GM23248 (cell line): ENCODE measurements at regions not wholly inside any gene's neighbourhood (a gene's known extent, or its start where the extent isn't known, plus 50 kb on each side); places are given as distances from the start of the nearest gene placed in this dataset.
A peak's percentile ranks its signal among the peaks of the same experiment; 100 is the strongest.

ENCODE experiments used
- DNase-seq: peaks from one replicate; pipeline ENCODE4 v3.0.0-alpha.2; 2015
- H2AFZ ChIP-seq: fragments of 200-600 bp; sonication (generic); 2 replicates; pipeline ENCODE4 v1.6.1; 2016; ENCODE audit warnings: antibody characterized with exemption
- H3F3A ChIP-seq: fragments of 200-600 bp; sonication (generic); 2 replicates; pipeline ENCODE4 v1.6.1; 2016; ENCODE audit warnings: mild to moderate bottlenecking, antibody characterized with exemption, mixed run types; ENCODE audit not compliant: insufficient read depth
- H3K27ac ChIP-seq: fragments of 200-600 bp; sonication (generic); 2 replicates; pipeline ENCODE4 v1.5.1; 2016; ENCODE audit warnings: mild to moderate bottlenecking
- H3K27me3 ChIP-seq: fragments of 200-600 bp; sonication (generic); replicated peaks from 2 replicates; pipeline ENCODE4 v1.6.1; 2016; ENCODE audit warnings: mild to moderate bottlenecking; ENCODE audit not compliant: insufficient read depth
- H3K36me3 ChIP-seq: fragments of 200-600 bp; sonication (generic); 2 replicates; pipeline ENCODE4 v1.6.1; 2016; ENCODE audit warnings: low read depth, mild to moderate bottlenecking
- H3K4me1 ChIP-seq: fragments of 200-600 bp; sonication (generic); 2 replicates; pipeline ENCODE4 v1.6.1; 2016; ENCODE audit warnings: mild to moderate bottlenecking; ENCODE audit not compliant: insufficient read depth
- H3K4me2 ChIP-seq: fragments of 200-600 bp; sonication (generic); one replicate; pipeline ENCODE4 v1.6.1; 2016; ENCODE audit warnings: mild to moderate bottlenecking; ENCODE audit not compliant: unreplicated experiment
- H3K4me3 ChIP-seq: fragments of 200-600 bp; sonication (generic); 2 replicates; pipeline ENCODE4 v1.5.1; 2016; ENCODE audit warnings: mild to moderate bottlenecking
- H3K79me2 ChIP-seq: fragments of 200-600 bp; sonication (generic); 2 replicates; pipeline ENCODE4 v1.6.1; 2016; ENCODE audit warnings: mild to moderate bottlenecking; ENCODE audit not compliant: insufficient read depth
- H3K9ac ChIP-seq: fragments of 200-600 bp; sonication (generic); 2 replicates; pipeline ENCODE4 v1.6.1; 2016; ENCODE audit warnings: mild to moderate bottlenecking
- H3K9me2 ChIP-seq: fragments of 200-600 bp; sonication (generic); 2 replicates; pipeline ENCODE4 v1.6.1; 2016; ENCODE audit warnings: mixed run types, mild to moderate bottlenecking, moderate library complexity; ENCODE audit not compliant: insufficient read depth
- H3K9me3 ChIP-seq: fragments of 200-600 bp; sonication (generic); one replicate; pipeline ENCODE4 v1.6.1; 2017; ENCODE audit warnings: low read depth
- H4K20me1 ChIP-seq: fragments of 200-600 bp; sonication (generic); 2 replicates; pipeline ENCODE4 v1.6.0; 2016; ENCODE audit not compliant: insufficient read depth
- EZH2 ChIP-seq: fragments of 200-600 bp; sonication (generic); IDR thresholded peaks from 2 replicates; pipeline ENCODE4 v1.6.1; 2018; ENCODE audit warnings: antibody characterized with exemption, mild to moderate bottlenecking; ENCODE audit not compliant: insufficient read depth, poor library complexity, severe bottlenecking
- EZH2phosphoT487 ChIP-seq: fragments of 200-600 bp; sonication (generic); IDR thresholded peaks from 2 replicates; pipeline ENCODE4 v1.6.1; 2018; ENCODE audit warnings: antibody characterized with exemption, moderate library complexity, mild to moderate bottlenecking, low read depth; ENCODE audit not compliant: insufficient read depth
- WGBS, 2 experiments: methylation state at CpG; one replicate each; pipeline ENCODE4 v1.1.6; 2015 to 2017; ENCODE audit warnings: low lambda C conversion rate in 2 of 2, low coverage in 1 of 2; ENCODE audit errors: missing lambda C conversion rate in 2 of 2; 5-methylcytosine and 5-hydroxymethylcytosine counted together
- in situ Hi-C: fragments of 300-500 bp; cut with MboI; formaldehyde crosslinking; loops from 2 replicates; pipeline ENCODE4 v1.15.0; 2020

DNA sequence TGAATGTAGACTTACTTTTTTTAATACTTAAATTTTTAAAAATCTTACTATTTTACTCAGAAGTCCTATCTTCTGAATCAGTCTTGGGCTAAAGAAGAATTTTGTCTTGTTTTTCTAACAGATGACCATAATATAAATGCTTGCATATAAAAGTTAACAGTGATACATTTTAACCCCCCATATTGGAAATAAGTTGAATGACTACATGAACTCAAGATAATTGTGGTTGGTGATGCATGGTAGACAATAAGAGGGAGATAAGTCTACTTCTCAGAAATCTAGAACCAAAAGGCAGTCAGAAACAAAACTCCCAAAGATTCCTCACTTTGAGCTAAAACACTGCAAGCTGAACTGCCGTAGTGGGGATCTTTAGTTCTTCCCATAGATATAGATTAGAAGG lies 868.4 kb upstream of the SOX9 start:
- H3K27me3 ChIP-seq: no peaks in the 10 kb centered on the region
- in situ Hi-C loops: no loop called here
- H3K9ac ChIP-seq: no peak overlapping the region
- no peaks in the 10 kb centered on the region for H3K36me3 ChIP-seq
- H3K27ac ChIP-seq: peak overlapping the region; percentile 54
- no peaks in the 10 kb centered on the region for H4K20me1 ChIP-seq
- peak overlapping the region; percentile 32; the same call in 1 of the 2 replicates for H3K4me3 ChIP-seq
- H2AFZ ChIP-seq: 0 out of 2 replicates have a peak overlapping the region, but pooled peaks have one; percentile 6
- H3K79me2 ChIP-seq: no peaks in the 10 kb centered on the region
- peak overlapping the region; percentile 64 for H3K4me2 ChIP-seq
- no peaks in the 10 kb centered on the region for H3K9me2 ChIP-seq
- H3K9me3 ChIP-seq: no peaks in the 10 kb centered on the region
- WGBS, 2 experiments: 67 to 71% methylated on average over 1 of the region's 1 CpG
- DNase-seq: peak; percentile 30
- H3K4me1 ChIP-seq: peaks cover 28% of the 10 kb centered on the region
- TF ChIP-seq EZH2phosphoT487: no peak
- TF ChIP-seq EZH2: no peak
- peaks cover 18% of the 10 kb centered on the region for H3F3A ChIP-seq

DNA sequence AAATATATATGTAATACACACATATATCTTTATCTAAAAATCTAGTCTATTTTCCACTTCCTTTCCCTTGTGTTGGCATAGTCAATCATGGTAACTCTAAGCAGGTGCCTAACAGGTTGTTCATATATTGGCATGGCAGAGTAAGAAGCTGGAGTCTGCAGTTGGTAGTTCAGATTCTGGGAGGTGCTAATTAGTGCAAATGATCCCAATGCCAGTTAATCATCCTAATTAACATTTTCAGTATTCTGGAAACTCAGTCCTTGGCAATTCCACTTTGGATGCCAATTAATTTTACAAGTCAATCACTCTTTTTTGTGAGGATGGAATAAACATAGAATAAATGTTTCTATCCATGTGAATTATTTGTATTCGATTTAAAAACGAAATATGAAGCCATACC lies 863.7 kb upstream of the SOX9 start:
- no peak overlapping the region for H2AFZ ChIP-seq
- H3K9me3 ChIP-seq: no peaks in the 10 kb centered on the region
- H3K79me2 ChIP-seq: no peaks in the 10 kb centered on the region
- in situ Hi-C loops: no loop called here
- TF ChIP-seq EZH2phosphoT487 (no peak), EZH2 (no peak)
- no peak overlapping the region for H3K9ac ChIP-seq
- no peaks in the 10 kb centered on the region; the same call in 1 of the 2 replicates for H3K9me2 ChIP-seq
- 77 to 79% methylated on average over 2 of the region's 2 CpGs for WGBS, 2 experiments
- no peak overlapping the region for H3K4me2 ChIP-seq
- H3K36me3 ChIP-seq: no peaks in the 10 kb centered on the region
- no peaks in the 10 kb centered on the region for H4K20me1 ChIP-seq
- H3F3A ChIP-seq: peaks cover 10% of the 10 kb centered on the region
- no peak overlapping the region for H3K27ac ChIP-seq
- H3K27me3 ChIP-seq: no peaks in the 10 kb centered on the region
- DNase-seq: no peak
- H3K4me1 ChIP-seq: peaks cover 14% of the 10 kb centered on the region
- no peak overlapping the region for H3K4me3 ChIP-seq

DNA sequence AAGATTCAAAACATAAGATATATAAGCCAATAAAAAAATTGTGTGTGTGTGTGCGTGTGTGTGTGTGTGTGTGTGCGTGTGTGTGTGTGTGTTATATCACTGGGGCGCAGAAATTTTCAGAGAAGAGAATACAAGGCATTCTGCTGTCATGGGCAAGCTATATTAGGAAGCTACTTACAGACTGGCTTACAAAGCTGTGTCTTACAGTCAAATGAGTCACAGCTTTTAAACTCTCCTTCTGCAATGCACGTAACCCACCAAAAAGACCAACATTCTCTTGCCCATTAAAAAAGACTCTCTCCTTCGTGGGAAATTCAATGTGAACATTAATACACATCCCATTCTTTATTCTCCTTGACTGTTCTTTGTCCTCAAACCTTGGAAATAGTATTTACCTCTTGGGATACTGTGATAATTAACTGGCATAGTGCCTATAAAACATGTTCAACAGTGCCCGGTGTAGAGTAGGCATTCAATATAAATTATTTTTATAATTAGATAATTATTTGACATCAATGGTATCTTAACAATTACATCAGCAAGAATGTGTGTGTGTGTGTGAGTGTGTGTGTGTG lies 860.4 kb upstream of the SOX9 start:
- no peak overlapping the region for H3K27ac ChIP-seq
- no peak overlapping the region for H3K4me3 ChIP-seq
- H3K9me2 ChIP-seq: no peaks in the 10 kb centered on the region; the same call in 1 of the 2 replicates
- no peak overlapping the region for H2AFZ ChIP-seq
- H3K9ac ChIP-seq: no peak overlapping the region
- peaks cover 6% of the 10 kb centered on the region for H3K4me1 ChIP-seq
- 39 to 40% methylated on average over 6 of the region's 6 CpGs for WGBS, 2 experiments
- H3K36me3 ChIP-seq: no peaks in the 10 kb centered on the region
- peak; percentile 79 for DNase-seq
- no peak for TF ChIP-seq EZH2
- TF ChIP-seq EZH2phosphoT487: no peak
- no peak overlapping the region for H3K4me2 ChIP-seq
- no peaks in the 10 kb centered on the region for H3K27me3 ChIP-seq
- H4K20me1 ChIP-seq: no peaks in the 10 kb centered on the region
- H3K9me3 ChIP-seq: no peaks in the 10 kb centered on the region
- in situ Hi-C loops: no loop called here
- H3K79me2 ChIP-seq: no peaks in the 10 kb centered on the region
- no peaks in the 10 kb centered on the region for H3F3A ChIP-seq

DNA sequence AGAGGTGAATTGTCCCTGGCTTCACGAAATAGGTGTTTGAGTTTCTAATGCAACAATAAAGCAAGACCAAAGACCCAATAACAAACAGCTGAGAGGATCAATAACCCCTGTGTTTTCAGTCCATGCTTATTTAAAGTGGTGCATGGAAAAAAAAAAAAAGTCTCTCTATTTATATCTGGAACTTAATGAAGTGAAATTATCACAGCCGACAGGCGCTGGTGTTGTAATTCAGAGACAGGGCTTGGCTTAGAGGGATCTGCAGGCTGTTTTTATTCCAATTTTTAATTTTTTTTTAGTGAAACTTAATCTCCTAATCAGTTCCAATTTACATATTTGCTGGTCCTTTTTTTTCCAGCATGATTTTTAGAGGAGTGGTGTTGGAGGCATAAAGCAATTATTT lies 858.2 kb upstream of the SOX9 start:
- Histone ChIP-seq H4K20me1 (no peaks in the 10 kb centered on the region), H3K9me2 (no peaks in the 10 kb centered on the region; the same call in 1 of the 2 replicates), H3K4me3 (no peak overlapping the region), H3K9ac (no peak overlapping the region), H3K36me3 (no peaks in the 10 kb centered on the region), H3F3A (no peaks in the 10 kb centered on the region; the same call in 1 of the 2 replicates), H2AFZ (no peak overlapping the region), H3K9me3 (no peaks in the 10 kb centered on the region), H3K27me3 (no peaks in the 10 kb centered on the region), H3K4me1 (peaks cover 6% of the 10 kb centered on the region), H3K4me2 (no peak overlapping the region), H3K27ac (no peak overlapping the region), H3K79me2 (no peaks in the 10 kb centered on the region)
- DNase-seq: no peak
- in situ Hi-C loops: no loop called here
- TF ChIP-seq EZH2: no peak
- no peak for TF ChIP-seq EZH2phosphoT487
- WGBS, 2 experiments: 66 to 75% methylated on average over 3 of the region's 3 CpGs

DNA sequence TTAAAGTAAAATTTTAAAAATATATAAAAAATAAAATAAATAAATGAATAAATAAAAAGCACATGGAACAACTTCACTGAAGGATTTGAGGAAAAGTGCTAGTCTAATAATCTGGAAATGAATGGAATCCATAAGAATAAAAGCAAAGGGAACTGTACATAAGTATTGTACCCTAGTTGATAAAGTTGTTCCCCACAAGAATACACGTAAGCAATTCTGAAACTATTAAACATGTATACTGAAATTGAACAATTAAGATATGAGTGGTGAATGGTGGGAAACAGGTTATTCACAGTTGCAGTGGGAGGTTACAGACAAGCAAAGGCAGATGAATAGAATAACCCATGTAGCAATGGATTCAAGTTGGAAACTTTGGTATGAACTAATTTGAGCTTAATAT lies 853.2 kb upstream of the SOX9 start:
- Histone ChIP-seq H3F3A (no peaks in the 10 kb centered on the region; the same call in 1 of the 2 replicates), H3K4me3 (no peak overlapping the region), H3K9me2 (no peaks in the 10 kb centered on the region), H3K36me3 (no peaks in the 10 kb centered on the region), H3K79me2 (no peaks in the 10 kb centered on the region), H3K4me1 (no peaks in the 10 kb centered on the region), H3K4me2 (no peak overlapping the region), H4K20me1 (no peaks in the 10 kb centered on the region), H3K27ac (no peak overlapping the region), H2AFZ (no peak overlapping the region), H3K27me3 (no peaks in the 10 kb centered on the region), H3K9ac (no peak overlapping the region), H3K9me3 (no peaks in the 10 kb centered on the region)
- WGBS, 2 experiments: 30 to 45% methylated on average over 1 of the region's 1 CpG
- in situ Hi-C loops: no loop called here
- no peak for TF ChIP-seq EZH2phosphoT487
- no peak for TF ChIP-seq EZH2
- DNase-seq: no peak
